HCT116 (cell line): ENCODE measurements at regions not wholly inside any gene's neighbourhood (a gene's known extent, or its start where the extent isn't known, plus 50 kb on each side); places are given as distances from the start of the nearest gene placed in this dataset.

Experiments
- CTCF ChIP-seq, 3 experiments: fragments of 200-600 bp in 1 of 3; sonication (generic) in 1 of 3; IDR thresholded peaks in 2 of 3; conservative IDR thresholded peaks in 1 of 3; 2 replicates each; pipeline ENCODE4 v1.5.1; 2012 to 2017; ENCODE audit warnings: low read depth in 2 of 3, low read length in 2 of 3, antibody characterized with exemption in 1 of 3, borderline replicate concordance in 1 of 3, control low read depth in 1 of 3, mild to moderate bottlenecking in 1 of 3, mixed read lengths in 1 of 3, mixed run types in 1 of 3, moderate library complexity in 1 of 3; ENCODE audit not compliant: insufficient read depth in 1 of 3
- FOSL1 ChIP-seq: IDR thresholded peaks from 2 replicates; pipeline ENCODE4 v1.6.1; 2012; ENCODE audit warnings: low read depth
- JUND ChIP-seq: IDR thresholded peaks from 2 replicates; pipeline ENCODE4 v1.6.1; 2012
- MAX ChIP-seq: IDR thresholded peaks from 2 replicates; pipeline ENCODE4 v1.6.1; 2012
- POLR2A ChIP-seq: IDR thresholded peaks from 2 replicates; pipeline ENCODE4 v1.7.0; 2011; ENCODE audit warnings: borderline replicate concordance; ENCODE audit not compliant: insufficient read depth, insufficient read length; ENCODE audit errors: extremely low read depth
- REST ChIP-seq: IDR thresholded peaks from 2 replicates; pipeline ENCODE4 v1.6.1; 2012; ENCODE audit warnings: low read depth
- SIN3A ChIP-seq: IDR thresholded peaks from 2 replicates; pipeline ENCODE4 v1.6.1; 2012; ENCODE audit warnings: low read depth
- SP1 ChIP-seq: IDR thresholded peaks from 2 replicates; pipeline ENCODE4 v1.6.1; 2012; ENCODE audit warnings: low read depth
- TCF7L2 ChIP-seq: IDR thresholded peaks from 2 replicates; pipeline ENCODE4 v1.7.0; 2011; ENCODE audit warnings: borderline replicate concordance, inconsistent platforms; ENCODE audit not compliant: insufficient read depth, insufficient read length; ENCODE audit errors: extremely low read depth
- YY1 ChIP-seq: IDR thresholded peaks from 2 replicates; pipeline ENCODE4 v1.6.1; 2011; ENCODE audit warnings: low read length, low read depth, moderate library complexity, mild to moderate bottlenecking; ENCODE audit not compliant: insufficient replicate concordance; ENCODE audit errors: extremely low read depth
- ZNF274 ChIP-seq: fragments of 200-500 bp; sonication (Bioruptor generic); IDR thresholded peaks from 2 replicates; pipeline ENCODE4 v1.6.1; 2014; ENCODE audit warnings: mild to moderate bottlenecking, low read depth, low read length, inconsistent platforms

GRCh38 chr4:147360301-147360700, 120.6 kb upstream of the EDNRA start:
- TF ChIP-seq CTCF (IDR thresholded peaks at IDR 0.05 in 2 of 3, conservative IDR thresholded peaks at IDR 0.05 in 1 of 3; ENCODE audit: borderline replicate concordance in 1 of 3, insufficient read depth in 1 of 3, low read depth in 2 of 3, low read length in 2 of 3) (no peak), MAX (no peak), YY1 (no peak), POLR2A (no peak), ZNF274 (no peak), SP1 (no peak), JUND (no peak), SIN3A (no peak), FOSL1 (no peak), TCF7L2 (no peak), REST (no peak)
